Upper lobe of right lung (tissue), 1 donor: ENCODE measurements at regions not wholly inside any gene's neighbourhood (a gene's known extent, or its start where the extent isn't known, plus 50 kb on each side); places are given as distances from the start of the nearest gene placed in this dataset.

Experiments
- ATAC-seq: fragments of 200-7000 bp; cut with Tn5 transposase; one replicate; pipeline ENCODE4 v1.9.1; 2020; ENCODE audit warnings: mild to moderate bottlenecking, moderate library complexity
- DNase-seq: peaks from one replicate; pipeline ENCODE4 v3.0.0-alpha.2; 2020
- H3K27ac ChIP-seq: fragments of 200-600 bp; one replicate; pipeline ENCODE4 v1.8.0; 2022
- H3K27me3 ChIP-seq: fragments of 200-600 bp; one replicate; pipeline ENCODE4 v1.8.0; 2022; ENCODE audit warnings: mild to moderate bottlenecking
- H3K36me3 ChIP-seq: fragments of 200-600 bp; one replicate; pipeline ENCODE4 v1.8.0; 2022
- H3K4me1 ChIP-seq: fragments of 200-600 bp; one replicate; pipeline ENCODE4 v1.8.0; 2022
- H3K4me3 ChIP-seq: fragments of 200-600 bp; one replicate; pipeline ENCODE4 v1.8.0; 2022; ENCODE audit warnings: mild to moderate bottlenecking
- H3K9me3 ChIP-seq: fragments of 200-600 bp; one replicate; pipeline ENCODE4 v1.8.0; 2022
- intact Hi-C: fragments of 100-400 bp; cut with DNase I; formaldehyde crosslinking; loops from one replicate; pipeline ENCODE4 v1.11.0; 2022
- TF ChIP-seq, protein P1 (sequence below): fragments of 200-600 bp; IDR thresholded peaks from one replicate; pipeline ENCODE4 v1.8.0; 2022; ENCODE audit warnings: antibody characterized with exemption
- donor health status: DM: no; HTN: yes; CAD: no; lungs with severe emphysema.

DNA sequence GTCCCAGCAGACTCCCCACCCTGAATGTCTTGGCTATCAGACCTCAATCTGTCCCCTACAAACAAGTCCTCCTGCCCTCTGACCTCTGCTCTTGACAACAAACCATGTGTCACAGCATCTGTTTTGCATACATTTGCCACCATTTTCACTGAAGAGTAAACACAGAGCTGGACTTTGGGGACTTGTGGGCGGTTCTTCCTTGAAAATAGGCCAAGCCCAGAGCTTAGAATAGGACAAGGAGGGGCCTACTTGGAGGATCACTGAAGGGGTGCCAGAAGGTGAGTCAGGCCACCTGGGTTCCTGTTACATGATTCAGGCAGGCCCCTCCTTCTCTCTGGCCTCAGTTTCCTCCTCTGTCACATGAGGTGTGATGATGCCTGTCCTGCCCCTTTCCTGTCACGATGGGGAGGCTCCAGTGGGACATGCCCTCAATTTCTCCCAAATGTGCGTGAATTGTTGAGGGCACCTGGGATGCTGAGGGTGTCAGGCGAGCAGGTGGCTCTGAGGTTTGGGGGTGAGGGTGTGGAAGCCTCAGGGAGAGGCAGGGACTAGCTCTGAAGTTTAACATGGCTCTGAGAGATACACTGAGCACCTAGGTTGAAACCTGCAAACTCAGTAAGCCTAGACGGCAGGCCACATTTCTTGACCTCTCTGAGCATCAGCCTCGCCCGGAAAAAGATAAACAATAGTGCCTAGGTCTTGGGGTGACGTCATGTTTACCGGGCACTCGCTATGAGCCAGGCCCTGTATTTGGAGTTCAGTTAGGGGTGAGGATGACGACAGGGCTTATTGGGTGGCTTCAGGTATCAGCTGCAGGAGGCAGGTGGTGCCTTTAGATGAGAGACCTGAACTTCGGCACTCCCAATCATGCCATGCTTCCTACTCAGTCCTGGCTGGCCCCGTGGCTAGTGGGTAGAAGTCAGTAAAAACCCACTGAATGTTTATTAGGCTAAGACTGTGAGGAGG lies 107.6 kb upstream of the PITX1 start:
- Histone ChIP-seq H3K4me3 (no peak overlapping the region), H3K4me1 (peaks cover 6% of the 10 kb centered on the region), H3K36me3 (no peaks in the 10 kb centered on the region), H3K9me3 (no peaks in the 10 kb centered on the region), H3K27me3 (no peaks in the 10 kb centered on the region), H3K27ac (no peak overlapping the region)
- DNase-seq (no peak), ATAC-seq (no peak)
- intact Hi-C loops = no loop called here
- TF ChIP-seq, protein P1, sequence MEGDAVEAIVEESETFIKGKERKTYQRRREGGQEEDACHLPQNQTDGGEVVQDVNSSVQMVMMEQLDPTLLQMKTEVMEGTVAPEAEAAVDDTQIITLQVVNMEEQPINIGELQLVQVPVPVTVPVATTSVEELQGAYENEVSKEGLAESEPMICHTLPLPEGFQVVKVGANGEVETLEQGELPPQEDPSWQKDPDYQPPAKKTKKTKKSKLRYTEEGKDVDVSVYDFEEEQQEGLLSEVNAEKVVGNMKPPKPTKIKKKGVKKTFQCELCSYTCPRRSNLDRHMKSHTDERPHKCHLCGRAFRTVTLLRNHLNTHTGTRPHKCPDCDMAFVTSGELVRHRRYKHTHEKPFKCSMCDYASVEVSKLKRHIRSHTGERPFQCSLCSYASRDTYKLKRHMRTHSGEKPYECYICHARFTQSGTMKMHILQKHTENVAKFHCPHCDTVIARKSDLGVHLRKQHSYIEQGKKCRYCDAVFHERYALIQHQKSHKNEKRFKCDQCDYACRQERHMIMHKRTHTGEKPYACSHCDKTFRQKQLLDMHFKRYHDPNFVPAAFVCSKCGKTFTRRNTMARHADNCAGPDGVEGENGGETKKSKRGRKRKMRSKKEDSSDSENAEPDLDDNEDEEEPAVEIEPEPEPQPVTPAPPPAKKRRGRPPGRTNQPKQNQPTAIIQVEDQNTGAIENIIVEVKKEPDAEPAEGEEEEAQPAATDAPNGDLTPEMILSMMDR = no peak

DNA sequence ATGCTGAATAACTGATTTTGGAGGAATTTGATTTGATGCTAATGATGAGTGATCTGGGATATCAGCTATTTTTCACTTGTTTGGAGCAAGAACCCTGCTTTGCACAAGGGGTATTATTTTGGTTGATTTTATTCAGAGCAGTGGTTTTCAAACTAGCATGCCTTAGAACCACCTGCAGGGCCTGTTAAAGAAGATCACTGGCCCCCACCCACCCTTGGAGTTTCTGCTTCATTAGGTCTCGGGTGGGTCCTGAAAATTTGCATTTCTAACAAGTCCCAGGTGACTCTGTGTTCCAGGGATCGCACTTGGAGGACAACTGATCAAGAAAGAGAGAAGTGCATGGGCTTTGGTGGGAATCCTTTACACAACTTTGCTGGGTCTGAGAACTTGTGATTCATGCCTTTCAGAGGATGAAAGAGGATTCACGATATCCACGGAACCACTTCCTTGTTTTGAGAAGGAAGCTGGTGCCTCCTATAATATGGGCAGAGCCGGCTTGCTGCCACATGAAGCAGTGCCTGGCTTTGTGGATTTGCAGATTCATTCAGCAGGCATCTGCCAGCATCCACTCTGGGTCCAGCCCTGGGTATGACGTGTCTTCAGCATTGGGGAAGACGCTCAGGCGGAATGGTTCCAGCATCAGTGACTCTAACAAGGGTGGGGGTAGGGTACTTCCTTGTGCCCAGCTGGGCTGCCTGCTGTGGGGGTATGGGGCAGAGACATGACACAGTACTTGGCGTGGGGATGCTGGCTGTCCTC lies 106.6 kb upstream of the PITX1 start:
- TF ChIP-seq, protein P1 = no peak
- Histone ChIP-seq H3K36me3 (no peaks in the 10 kb centered on the region), H3K27me3 (no peaks in the 10 kb centered on the region), H3K4me3 (no peak overlapping the region), H3K27ac (no peak overlapping the region), H3K4me1 (peaks cover 6% of the 10 kb centered on the region), H3K9me3 (no peaks in the 10 kb centered on the region)
- ATAC-seq (peak; percentile 85), DNase-seq (no peak)
- intact Hi-C loops = no loop called here

DNA sequence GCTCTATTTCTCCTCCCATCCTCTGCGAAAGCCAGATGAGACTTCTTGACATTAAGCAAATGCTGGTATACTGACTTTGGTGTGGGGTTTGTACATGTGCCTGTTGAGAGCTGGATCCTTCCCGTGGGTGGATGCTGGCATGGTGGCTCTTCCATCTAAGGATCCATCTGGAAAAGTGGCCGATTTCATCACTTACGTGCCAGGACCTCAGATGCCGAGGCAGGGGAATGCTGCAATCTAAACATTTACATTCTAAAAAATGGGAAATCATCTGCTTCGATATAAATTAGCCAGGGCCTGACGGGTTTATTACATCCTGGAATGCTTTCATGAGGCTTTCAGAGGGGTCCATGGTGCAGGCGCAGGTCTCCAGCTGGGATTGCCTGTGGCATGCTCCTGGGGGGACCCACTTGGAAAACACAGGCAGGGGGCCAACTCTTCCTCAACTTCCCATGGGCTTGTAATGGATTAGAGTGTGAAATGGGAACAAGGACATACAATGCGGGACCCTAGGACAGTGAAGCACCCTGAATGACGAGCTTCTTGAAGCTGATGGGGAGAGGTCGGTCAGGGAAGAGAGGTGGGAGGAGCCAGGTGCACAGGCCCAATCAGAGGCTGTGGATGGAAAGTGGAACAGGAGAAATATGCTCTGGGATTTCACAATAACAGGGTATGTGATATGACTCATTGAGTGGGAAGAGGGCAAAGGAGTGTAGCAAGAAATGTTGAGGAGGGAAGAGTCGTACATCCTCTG lies 105.5 kb upstream of the PITX1 start:
- no peak overlapping the region for H3K4me3 ChIP-seq
- H3K27ac ChIP-seq = no peak overlapping the region
- H3K36me3 ChIP-seq = no peaks in the 10 kb centered on the region
- H3K9me3 ChIP-seq = no peaks in the 10 kb centered on the region
- intact Hi-C loops = no loop called here
- TF ChIP-seq, protein P1 = no peak
- H3K4me1 ChIP-seq = peaks cover 10% of the 10 kb centered on the region
- DNase-seq = no peak
- ATAC-seq = peak; percentile 73
- H3K27me3 ChIP-seq = no peaks in the 10 kb centered on the region

DNA sequence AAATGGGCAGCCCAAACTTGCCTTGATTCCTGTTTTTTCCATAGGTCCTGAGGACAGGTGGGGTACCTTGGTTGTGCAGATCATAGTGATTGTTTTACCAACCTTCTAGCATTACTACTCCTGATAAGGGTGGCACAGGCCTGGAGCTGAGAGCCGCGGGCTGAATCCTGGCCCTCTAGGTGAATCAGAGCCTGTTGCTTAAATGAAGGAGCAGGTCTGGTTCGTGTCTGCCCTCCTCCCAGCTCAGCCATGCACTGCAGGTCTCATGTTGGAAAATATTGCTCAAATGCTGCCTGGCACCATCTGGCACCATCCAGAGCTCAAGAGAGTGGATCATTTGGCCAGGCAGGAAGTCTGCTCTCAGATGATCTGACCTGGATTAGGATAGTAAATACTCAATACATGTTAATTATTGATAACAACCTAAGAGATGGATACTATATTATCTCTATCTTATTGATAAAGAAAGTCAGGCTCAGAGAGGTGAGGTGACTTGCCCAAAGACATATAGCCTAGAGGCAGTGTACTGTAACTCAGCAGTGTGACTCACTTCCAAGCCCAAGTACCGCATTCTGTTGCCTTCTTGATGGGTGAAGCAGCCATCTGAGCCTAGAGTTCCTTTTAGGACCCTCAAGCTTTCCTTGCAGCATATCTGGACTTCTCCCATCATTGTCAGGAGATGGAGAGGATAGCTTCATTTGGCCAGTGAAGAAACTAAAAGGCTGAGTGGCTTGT lies 104.3 kb upstream of the PITX1 start:
- Histone ChIP-seq H3K4me1 (peaks cover 10% of the 10 kb centered on the region), H3K9me3 (no peaks in the 10 kb centered on the region), H3K36me3 (no peaks in the 10 kb centered on the region), H3K4me3 (no peak overlapping the region), H3K27me3 (no peaks in the 10 kb centered on the region), H3K27ac (no peak overlapping the region)
- DNase-seq = no peak
- TF ChIP-seq, protein P1 = no peak
- ATAC-seq = no peak
- intact Hi-C loops = no loop called here
